GM18870 (cell line): ENCODE measurements at regions not wholly inside any gene's neighbourhood (a gene's known extent, or its start where the extent isn't known, plus 50 kb on each side); places are given as distances from the start of the nearest gene placed in this dataset.

ENCODE experiments used
- ATAC-seq: cut with Tn5 transposase; IDR thresholded peaks from one replicate; pipeline ENCODE4 v1.9.1; 2021; ENCODE audit warnings: moderate library complexity; ENCODE audit not compliant: unreplicated experiment

DNA sequence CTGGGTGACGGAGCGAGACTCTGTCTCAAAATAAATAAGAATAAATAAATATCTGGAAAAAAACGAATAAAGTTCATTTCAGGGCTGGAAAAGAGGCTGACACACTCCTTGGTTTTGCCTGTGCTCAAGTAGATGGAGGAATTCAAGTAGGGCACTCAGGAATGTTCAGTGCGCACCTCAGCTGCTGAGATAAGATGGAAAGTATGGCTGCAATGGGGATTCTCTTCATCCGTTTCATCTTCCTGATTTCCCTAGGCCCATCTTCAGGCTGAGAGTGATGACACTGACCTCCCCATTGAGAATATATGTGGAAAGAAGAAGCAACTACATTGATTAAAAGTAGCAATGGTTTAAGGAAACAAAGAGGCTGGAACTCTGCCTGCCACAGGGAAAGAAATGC, 130.5 kb upstream of the ZNF644 start:
- ATAC-seq = no peak

- ATAC-seq = no peak
Measured at GRCh38 chr1:91151702-91152101, 129.9 kb upstream of the ZNF644 start.

- no peak for ATAC-seq
Measured at GRCh38 chr1:91148641-91149069, 126.8 kb upstream of the ZNF644 start.

DNA sequence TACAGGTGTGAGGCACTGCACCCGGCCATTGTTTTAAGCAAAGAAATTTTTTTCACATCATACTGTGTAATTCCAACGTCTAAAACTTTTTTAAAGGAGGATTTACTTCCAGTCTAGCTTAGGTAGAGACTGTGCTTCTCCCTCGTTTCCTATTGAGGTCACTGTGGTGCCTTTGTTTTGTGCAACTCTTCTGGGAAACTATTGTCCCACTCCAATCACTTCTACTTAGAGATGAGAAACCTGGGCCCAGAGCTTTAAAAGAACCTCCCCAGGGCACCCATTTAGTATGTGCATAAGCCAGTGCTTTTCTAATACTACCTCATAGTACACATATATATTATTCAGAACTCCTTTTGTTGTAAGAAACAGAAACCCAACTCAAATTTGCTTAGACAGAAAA, 120.0 kb upstream of the ZNF644 start:
- no peak for ATAC-seq

DNA sequence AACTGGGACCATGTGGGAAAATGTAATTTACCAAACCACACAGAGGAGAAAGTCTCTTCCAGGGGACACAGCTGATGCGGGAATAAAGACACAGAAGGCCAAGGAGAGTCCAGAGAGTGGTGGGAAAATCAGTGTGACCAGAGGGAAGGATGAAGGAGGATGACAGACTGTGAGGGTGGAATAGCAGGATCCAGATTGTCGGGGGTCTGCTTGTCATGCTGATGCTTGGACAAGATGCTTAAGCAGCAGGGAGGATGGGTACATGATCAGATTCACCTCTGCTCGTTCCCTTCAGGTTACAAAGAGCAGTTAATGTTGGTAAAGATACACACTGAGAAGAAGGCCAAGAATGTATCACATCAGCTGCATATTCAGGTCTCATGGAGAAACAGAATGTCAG, 117.1 kb upstream of the ZNF644 start:
- no peak for ATAC-seq

- no peak for ATAC-seq
Measured at GRCh38 chr1:91137173-91137852, 115.5 kb upstream of the ZNF644 start.

- no peak for ATAC-seq
Measured at GRCh38 chr1:91135799-91136198, 114.0 kb upstream of the ZNF644 start.

DNA sequence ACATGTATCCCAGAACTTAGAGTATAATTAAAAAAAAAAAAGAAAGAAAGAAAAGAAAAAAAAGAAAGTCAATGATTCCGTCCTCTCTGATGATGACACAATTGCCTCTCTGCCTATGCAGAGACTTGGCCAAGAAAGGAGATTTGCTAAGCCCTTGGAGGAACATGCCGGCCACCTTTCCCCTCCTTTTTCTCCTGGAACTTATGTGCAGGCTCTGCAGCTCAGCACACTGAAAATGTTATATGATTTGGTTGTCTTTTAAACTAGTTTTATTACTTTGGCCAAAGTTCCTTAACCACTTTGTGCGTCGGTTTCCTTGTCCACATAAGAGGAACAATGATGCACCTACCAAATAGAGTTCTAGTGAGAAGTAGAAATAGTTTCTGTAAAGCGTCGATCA, 111.4 kb upstream of the ZNF644 start:
- ATAC-seq = no peak

- ATAC-seq = no peak
Measured at GRCh38 chr1:91130256-91130985, 108.6 kb upstream of the ZNF644 start.

DNA sequence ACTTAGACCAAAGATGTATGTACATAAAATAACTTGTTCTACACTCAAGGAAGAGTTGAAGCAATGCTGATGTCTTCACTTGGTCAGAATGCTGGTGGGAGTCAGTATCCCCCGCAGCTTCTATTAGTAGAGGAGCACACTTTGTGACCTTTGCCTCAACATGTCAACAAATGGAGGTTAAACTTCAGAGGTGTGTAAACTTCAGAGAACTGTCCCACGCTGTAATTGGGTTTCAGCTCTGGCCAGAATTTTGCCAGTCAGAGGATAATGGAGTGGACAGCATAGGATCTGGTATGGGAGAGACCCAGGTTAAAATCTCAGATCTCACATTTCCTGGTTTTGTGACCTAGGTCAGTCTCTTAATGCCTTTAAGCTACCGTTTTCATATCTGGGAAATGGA, 107.6 kb upstream of the ZNF644 start:
- ATAC-seq = no peak

- no peak for ATAC-seq
Measured at GRCh38 chr1:91129017-91129416, 107.2 kb upstream of the ZNF644 start.

DNA sequence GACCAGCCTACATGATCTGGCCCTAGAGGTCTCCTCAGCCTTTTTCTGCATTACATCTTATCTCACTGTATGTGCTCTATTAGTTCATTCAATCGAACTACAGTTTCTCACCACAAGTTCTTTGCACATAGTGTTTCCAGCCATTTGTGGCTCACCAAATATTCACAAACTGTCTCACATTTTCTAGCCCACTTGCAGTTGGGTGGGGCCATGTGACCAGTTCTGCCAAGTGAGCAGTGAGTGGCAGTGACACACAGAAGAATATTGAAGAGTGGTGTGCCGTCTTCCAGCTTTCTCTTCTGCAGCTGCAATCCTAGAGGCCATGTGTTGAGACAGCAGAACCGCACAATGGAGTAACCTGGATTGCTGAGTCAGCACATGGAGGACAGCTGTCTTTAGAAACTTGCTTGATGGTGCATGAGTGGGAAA, 103.2 kb upstream of the ZNF644 start:
- ATAC-seq = no peak

DNA sequence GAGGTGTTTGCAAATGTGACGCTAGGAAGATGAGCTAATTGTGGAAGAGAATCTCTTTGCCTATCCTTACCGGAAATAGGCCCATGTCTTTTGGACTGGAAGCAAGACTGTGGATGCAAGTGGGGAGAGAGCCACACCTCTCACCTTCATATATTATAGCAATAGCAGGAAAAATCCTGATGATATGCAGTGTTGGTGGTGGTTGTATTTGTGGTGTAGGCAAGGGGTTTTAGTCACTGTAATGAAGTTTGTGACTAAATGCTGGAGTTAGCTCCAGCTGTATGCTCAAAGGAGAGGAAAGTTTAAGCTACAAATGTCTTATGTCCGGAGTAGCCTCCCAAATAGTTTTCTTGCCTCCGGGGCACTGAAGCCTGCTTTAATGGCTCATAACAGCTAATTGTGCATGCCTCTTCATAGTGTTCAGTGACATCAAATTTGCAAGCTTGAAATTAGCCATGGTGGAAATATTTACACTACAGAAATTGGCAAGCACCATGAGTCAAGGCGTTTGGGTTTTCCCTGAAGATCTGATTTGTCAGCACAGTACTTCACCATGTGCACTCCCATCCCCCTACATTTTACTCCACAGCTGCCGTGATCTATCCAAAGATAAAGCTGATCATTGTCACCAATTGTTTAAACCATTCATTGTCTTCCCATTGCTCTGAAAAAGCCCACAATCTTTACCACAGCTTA, 102.6 kb upstream of the ZNF644 start:
- ATAC-seq = no peak

GRCh38 chr1:91123773-91124172, 101.9 kb upstream of the ZNF644 start:
- no peak for ATAC-seq

- no peak for ATAC-seq
Measured at GRCh38 chr1:91123319-91123718, 101.5 kb upstream of the ZNF644 start.

- ATAC-seq = no peak
Measured at GRCh38 chr1:91122106-91122717, 100.4 kb upstream of the ZNF644 start.

DNA sequence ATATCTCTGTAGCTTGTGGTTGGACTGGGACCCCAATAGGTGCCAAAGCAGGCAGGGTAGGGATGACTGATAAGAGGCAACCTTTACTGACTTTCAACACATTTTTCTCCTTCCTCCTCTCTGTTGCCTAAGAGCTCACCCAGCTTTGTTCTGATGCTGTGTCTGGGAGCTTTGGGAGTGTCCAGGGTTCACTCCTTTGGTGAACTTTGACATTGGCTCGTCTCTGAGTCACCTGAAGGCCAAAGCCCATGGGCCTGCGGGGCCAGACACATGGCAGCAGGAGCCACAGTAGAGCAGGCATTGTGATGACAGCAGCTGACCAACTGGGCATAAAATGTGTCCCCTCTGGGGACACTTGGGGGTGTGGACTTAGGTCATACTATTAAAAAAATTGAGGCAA, 99.5 kb upstream of the ZNF644 start:
- ATAC-seq = no peak

GRCh38 chr1:91120936-91121335, 99.1 kb upstream of the ZNF644 start:
- no peak for ATAC-seq

DNA sequence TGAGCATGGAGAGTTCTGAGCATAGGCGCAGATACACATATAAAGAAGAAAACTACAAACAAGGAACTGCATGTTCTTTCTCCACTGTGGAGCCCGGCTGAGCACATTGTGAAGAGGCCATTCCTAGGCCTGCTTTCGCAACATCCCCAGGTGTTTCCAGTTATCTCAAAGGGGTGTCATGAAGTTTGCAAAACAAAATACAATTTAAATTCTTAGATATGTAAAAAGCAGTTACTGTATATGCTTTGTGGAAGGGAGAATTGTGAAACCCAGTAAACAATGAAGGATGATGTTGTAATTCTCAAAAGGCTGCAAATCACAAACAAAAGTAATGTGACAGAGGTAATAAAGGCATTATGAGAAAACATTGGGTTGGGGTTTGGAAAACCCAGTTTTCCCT, 98.6 kb upstream of the ZNF644 start:
- ATAC-seq = no peak

DNA sequence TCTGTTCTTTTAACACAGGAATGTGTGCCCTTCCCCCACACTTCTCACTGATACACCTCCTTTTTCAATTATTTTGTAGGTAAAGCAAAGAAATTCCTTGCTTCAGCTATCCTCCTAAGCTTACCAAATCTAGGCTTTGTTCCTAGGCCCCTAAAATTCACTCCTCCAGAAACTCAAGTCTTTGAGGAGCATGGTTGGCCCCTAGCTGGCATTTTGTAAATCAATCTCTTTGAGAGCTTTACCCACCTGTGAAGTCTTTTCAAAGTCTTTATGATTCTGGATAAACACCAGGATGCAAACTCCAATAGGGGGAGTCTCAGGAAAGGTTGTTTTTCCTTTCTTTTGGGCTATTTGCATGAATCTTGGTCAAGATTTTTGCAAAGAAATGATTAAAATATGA, 82.9 kb upstream of the ZNF644 start:
- no peak for ATAC-seq

DNA sequence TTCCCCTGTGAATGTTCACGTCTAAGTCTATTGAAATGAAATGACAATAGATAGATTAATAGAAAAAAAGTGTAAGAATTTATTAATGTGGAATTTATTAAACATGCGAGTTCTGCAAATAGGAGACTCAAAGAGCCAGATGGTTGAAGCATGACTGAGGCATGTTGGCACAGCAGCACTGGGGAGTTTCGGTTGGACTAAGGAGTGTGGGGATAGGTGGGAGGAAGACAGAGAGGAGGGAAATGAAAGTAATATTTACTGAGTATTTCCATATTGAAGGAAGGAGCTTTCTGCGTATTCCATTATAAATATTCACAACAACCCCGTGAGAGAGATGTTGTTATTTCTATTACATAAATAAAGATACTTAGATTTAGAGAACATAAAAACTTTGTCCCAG, 79.5 kb upstream of the ZNF644 start:
- no peak for ATAC-seq
